HG03378 (cell line): ENCODE measurements at regions not wholly inside any gene's neighbourhood (a gene's known extent, or its start where the extent isn't known, plus 50 kb on each side); places are given as distances from the start of the nearest gene placed in this dataset.
"Not testable (repeated sequence)": the region's sequence is repeated elsewhere in the genome, so short reads cannot be mapped to it uniquely, and the experiment has no call there.

Source experiments
- ATAC-seq: cut with Tn5 transposase; IDR thresholded peaks from one replicate; pipeline ENCODE4 v1.9.1; 2021; ENCODE audit warnings: mild to moderate bottlenecking, moderate library complexity; ENCODE audit not compliant: unreplicated experiment

GRCh38 chr2:75389271-75389670 is 171.5 kb downstream of the EVA1A start:
- ATAC-seq: peak; percentile 47

GRCh38 chr2:75381032-75381431 is 179.7 kb downstream of the EVA1A start:
- no peak for ATAC-seq

- ATAC-seq: no peak
Observed at GRCh38 chr2:75379476-75380210, 180.3 kb upstream of the TACR1 start.

- no peak for ATAC-seq
Observed at GRCh38 chr2:75375646-75376582, 176.6 kb upstream of the TACR1 start.

- ATAC-seq: not testable (repeated sequence)
Observed at GRCh38 chr2:75374414-75374957, 175.2 kb upstream of the TACR1 start.

GRCh38 chr2:75367401-75367800 is 168.1 kb upstream of the TACR1 start:
- no peak for ATAC-seq

GRCh38 chr2:75361486-75361885 is 162.2 kb upstream of the TACR1 start:
- ATAC-seq: no peak

- ATAC-seq: no peak
Observed at GRCh38 chr2:75360945-75361344, 161.6 kb upstream of the TACR1 start.

GRCh38 chr2:75356865-75357264 is 157.5 kb upstream of the TACR1 start:
- ATAC-seq: no peak

- no peak for ATAC-seq
Observed at GRCh38 chr2:75353131-75353530, 153.8 kb upstream of the TACR1 start.

- ATAC-seq: no peak
Observed at GRCh38 chr2:75348307-75348706, 149.0 kb upstream of the TACR1 start.

- no peak for ATAC-seq
Observed at GRCh38 chr2:75344146-75344545, 144.8 kb upstream of the TACR1 start.

GRCh38 chr2:75342504-75343175 is 143.3 kb upstream of the TACR1 start:
- ATAC-seq: peak; percentile 56

GRCh38 chr2:75340560-75340959 is 141.2 kb upstream of the TACR1 start:
- no peak for ATAC-seq

GRCh38 chr2:75338461-75338860 is 139.1 kb upstream of the TACR1 start:
- no peak for ATAC-seq

- ATAC-seq: no peak
Observed at GRCh38 chr2:75337619-75338018, 138.3 kb upstream of the TACR1 start.

GRCh38 chr2:75337016-75337415 is 137.7 kb upstream of the TACR1 start:
- no peak for ATAC-seq

- ATAC-seq: no peak
Observed at GRCh38 chr2:75336451-75336850, 137.1 kb upstream of the TACR1 start.

GRCh38 chr2:75334076-75334475 is 134.8 kb upstream of the TACR1 start:
- no peak for ATAC-seq

- no peak for ATAC-seq
Observed at GRCh38 chr2:75333646-75334045, 134.3 kb upstream of the TACR1 start.

GRCh38 chr2:75328156-75328555 is 128.8 kb upstream of the TACR1 start:
- no peak for ATAC-seq
